ENCODE measurements at regions not wholly inside any gene's neighbourhood (a gene's known extent, or its start where the extent isn't known, plus 50 kb on each side); places are given as distances from the start of the nearest gene placed in this dataset.
A peak's percentile ranks its signal among the peaks of the same experiment; 100 is the strongest.

DNA sequence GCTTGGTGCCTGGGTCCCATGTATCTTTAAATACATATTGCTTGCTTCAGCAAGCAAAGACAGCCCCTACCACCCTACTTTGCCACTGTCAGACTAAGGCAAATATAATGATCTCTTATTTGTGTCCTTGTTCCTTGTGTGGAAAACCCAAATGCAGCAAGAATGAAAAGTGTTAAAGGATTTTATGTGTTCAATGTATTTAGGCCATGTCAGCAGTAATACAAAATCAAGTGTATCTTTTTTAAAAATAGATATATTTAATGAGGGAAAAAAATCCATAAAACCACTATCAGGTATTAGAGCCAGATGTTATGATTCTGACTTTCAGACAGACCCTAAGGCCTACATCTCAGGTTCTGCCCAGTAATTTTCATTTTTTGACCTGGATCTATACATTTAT lies 374.5 kb downstream of the SEC14L1 start:
- Mint-ChIP-seq H3K4me3 (no peak overlapping the region), H3K36me3 (ENCODE audit: low read depth) (peaks cover 3% of the 10 kb centered on the region), H3K4me1 (ENCODE audit: low read depth) (no peaks in the 10 kb centered on the region), H3K9me3 (ENCODE audit: insufficient read depth) (peaks cover 6% of the 10 kb centered on the region), H3K27me3 (ENCODE audit: low read depth) (peaks cover 8% of the 10 kb centered on the region), H3K27ac (no peak overlapping the region)
- ChIA-PET POLR2A (no interaction called here), CTCF (interaction anchor here (0.6 kb wide), 1 partner anchor 498 kb away, joined by 3 read pairs; no protein-coding TSS in a partner anchor)
- DNase-seq (no peak), ATAC-seq (no peak)

GRCh38 chr17:77516902-77517301 lies 376.1 kb downstream of the SEC14L1 start:
- H3K27me3 Mint-ChIP-seq (ENCODE audit: low read depth) = peaks cover 8% of the 10 kb centered on the region
- ChIA-PET CTCF (interaction anchor here (1.0 kb wide), 1 partner anchor 26 kb away, joined by 3 read pairs; no protein-coding TSS in a partner anchor), POLR2A (no interaction called here)
- no peak overlapping the region for H3K27ac Mint-ChIP-seq
- no peak overlapping the region for H3K4me3 Mint-ChIP-seq
- no peaks in the 10 kb centered on the region for H3K4me1 Mint-ChIP-seq (ENCODE audit: low read depth)
- DNase-seq (no peak), ATAC-seq (no peak)
- peaks cover under 1% of the 10 kb centered on the region for H3K36me3 Mint-ChIP-seq (ENCODE audit: low read depth)
- no peaks in the 10 kb centered on the region for H3K9me3 Mint-ChIP-seq (ENCODE audit: insufficient read depth)

DNA sequence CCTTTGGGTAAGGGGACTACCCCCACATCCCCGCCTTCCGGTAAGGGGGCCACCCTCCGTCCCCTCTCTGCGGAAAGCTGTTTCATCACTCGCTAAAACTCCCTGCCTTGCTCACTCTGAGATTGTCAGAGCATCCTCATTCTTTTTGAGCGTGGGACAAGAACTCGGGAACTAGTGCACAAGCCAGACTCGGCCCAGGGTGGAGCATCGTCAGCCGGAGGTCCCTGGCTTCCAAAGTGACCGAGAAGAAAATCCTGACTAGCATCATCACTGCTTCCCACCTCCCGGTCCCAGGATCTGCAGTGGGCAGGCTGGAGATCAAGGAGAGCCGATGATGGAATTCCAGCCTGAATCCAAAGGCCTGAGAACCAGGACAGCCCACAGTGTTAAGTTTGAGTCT lies 380.3 kb downstream of the SEC14L1 start:
- peaks cover 24% of the 10 kb centered on the region for H3K27me3 Mint-ChIP-seq (ENCODE audit: low read depth)
- no peak overlapping the region for H3K27ac Mint-ChIP-seq
- POLR2A ChIA-PET = interaction anchor here (0.6 kb wide), 1 partner anchor 458 kb away, joined by 3 read pairs; no protein-coding TSS in a partner anchor
- H3K36me3 Mint-ChIP-seq (ENCODE audit: low read depth) = no peaks in the 10 kb centered on the region
- CTCF ChIA-PET = no interaction called here
- H3K4me3 Mint-ChIP-seq = no peak overlapping the region
- H3K9me3 Mint-ChIP-seq (ENCODE audit: insufficient read depth) = no peaks in the 10 kb centered on the region
- no peak for ATAC-seq
- no peaks in the 10 kb centered on the region for H3K4me1 Mint-ChIP-seq (ENCODE audit: low read depth)
- DNase-seq = no peak

- ATAC-seq (no peak), DNase-seq (no peak)
- Mint-ChIP-seq H3K9me3 (ENCODE audit: insufficient read depth) (no peaks in the 10 kb centered on the region), H3K36me3 (ENCODE audit: low read depth) (no peaks in the 10 kb centered on the region), H3K27me3 (ENCODE audit: low read depth) (peaks cover 29% of the 10 kb centered on the region), H3K4me3 (no peak overlapping the region), H3K4me1 (ENCODE audit: low read depth) (peaks cover 3% of the 10 kb centered on the region), H3K27ac (no peak overlapping the region)
- POLR2A ChIA-PET = no interaction called here
- CTCF ChIA-PET = interaction anchor here (0.9 to 1.2 kb wide), 2 partner anchors 94 to 103 kb away, joined by 3 to 5 read pairs; no protein-coding TSS in a partner anchor
Observed at GRCh38 chr17:77523540-77523939, 382.8 kb downstream of the SEC14L1 start.

GRCh38 chr17:77526259-77526711 lies 385.5 kb downstream of the SEC14L1 start:
- POLR2A ChIA-PET = interaction anchor here (0.6 kb wide), 2 partner anchors 238 to 446 kb away, joined by 4 read pairs; no protein-coding TSS in a partner anchor
- Mint-ChIP-seq H3K4me3 (no peak overlapping the region), H3K27ac (no peak overlapping the region), H3K9me3 (ENCODE audit: insufficient read depth) (no peaks in the 10 kb centered on the region), H3K4me1 (ENCODE audit: low read depth) (peaks cover 3% of the 10 kb centered on the region), H3K36me3 (ENCODE audit: low read depth) (no peaks in the 10 kb centered on the region), H3K27me3 (ENCODE audit: low read depth) (peaks cover 40% of the 10 kb centered on the region)
- CTCF ChIA-PET = no interaction called here
- ATAC-seq = no peak
- DNase-seq = no peak

GRCh38 chr17:77526728-77527350 lies 386.1 kb downstream of the SEC14L1 start:
- H3K9me3 Mint-ChIP-seq (ENCODE audit: insufficient read depth) = no peaks in the 10 kb centered on the region

DNA sequence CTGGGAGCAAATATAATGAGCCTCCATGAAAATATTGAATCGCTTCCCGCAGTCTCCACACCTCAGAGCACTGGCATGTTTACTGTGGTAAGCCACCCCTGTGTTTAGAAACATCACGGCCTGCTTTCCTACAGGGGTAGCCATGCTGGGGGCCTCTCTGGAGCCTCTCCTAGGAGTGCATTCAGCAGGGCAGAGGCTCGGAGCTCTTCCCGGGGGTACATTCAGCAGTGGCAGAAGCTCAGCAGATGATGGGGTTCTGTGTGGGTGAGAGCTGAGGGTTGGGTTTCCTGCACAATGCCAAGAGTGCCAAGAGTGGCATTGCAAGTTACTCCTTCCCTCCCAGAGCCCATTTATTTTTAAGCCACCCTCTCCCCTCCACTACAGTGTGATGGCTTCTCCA lies 386.6 kb downstream of the SEC14L1 start:
- Mint-ChIP-seq H3K9me3 (ENCODE audit: insufficient read depth) (no peaks in the 10 kb centered on the region), H3K27ac (no peak overlapping the region), H3K27me3 (ENCODE audit: low read depth) (peaks cover 38% of the 10 kb centered on the region), H3K4me1 (ENCODE audit: low read depth) (peaks cover 3% of the 10 kb centered on the region), H3K36me3 (ENCODE audit: low read depth) (no peaks in the 10 kb centered on the region), H3K4me3 (no peak overlapping the region)
- ChIA-PET POLR2A (no interaction called here), CTCF (no interaction called here)
- ATAC-seq = no peak
- DNase-seq = no peak

More at GRCh38 chr17:77526728-77527350, 386.1 kb downstream of the SEC14L1 start:
- CTCF ChIA-PET = no interaction called here
- Mint-ChIP-seq H3K27me3 (ENCODE audit: low read depth) (peaks cover 40% of the 10 kb centered on the region), H3K4me3 (no peak overlapping the region), H3K27ac (no peak overlapping the region), H3K4me1 (ENCODE audit: low read depth) (peaks cover 3% of the 10 kb centered on the region), H3K36me3 (ENCODE audit: low read depth) (no peaks in the 10 kb centered on the region)
- DNase-seq (no peak), ATAC-seq (no peak)
- POLR2A ChIA-PET = interaction anchor here (0.6 kb wide), 2 partner anchors 239 to 445 kb away, joined by 4 read pairs; no protein-coding TSS in a partner anchor

DNA sequence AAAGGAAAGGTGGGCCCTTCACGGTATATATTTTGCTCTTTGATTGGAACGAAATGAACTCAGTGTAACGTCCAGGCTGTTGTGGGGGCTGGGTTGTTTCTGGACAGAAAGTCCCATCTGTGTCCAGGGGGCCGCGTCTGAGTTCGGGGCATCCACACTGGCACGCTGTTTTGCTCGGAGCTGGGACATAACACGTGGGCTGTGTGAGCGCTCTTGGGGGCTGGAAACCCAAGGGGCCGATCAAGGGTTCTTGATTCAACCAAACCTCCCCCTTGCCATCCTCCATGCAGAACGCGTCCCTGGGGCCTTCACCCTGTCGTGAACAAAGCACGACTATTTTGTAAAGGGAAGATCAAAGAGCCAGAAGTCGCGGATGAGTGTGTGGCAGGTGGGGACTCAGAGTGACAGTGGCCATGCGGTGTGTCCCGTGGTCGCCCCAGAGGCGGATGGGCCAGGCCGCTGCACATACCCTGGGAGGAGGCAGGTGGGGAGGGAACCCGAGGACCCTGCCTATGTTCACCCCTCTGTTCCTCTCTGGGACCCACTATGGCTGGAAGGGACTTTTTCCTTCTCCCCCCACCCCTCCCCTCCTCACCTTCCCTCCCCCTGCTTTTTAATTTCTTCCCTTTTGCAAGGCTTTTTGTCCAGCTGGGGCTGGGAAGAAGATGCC lies 387.2 kb downstream of the SEC14L1 start:
- ChIA-PET POLR2A (interaction anchor here (0.5 kb wide), 1 partner anchor 541 kb away, joined by 3 read pairs; no protein-coding TSS in a partner anchor), CTCF (interaction anchor here (1.2 kb wide), 1 partner anchor 14 kb away, joined by 3 read pairs; no protein-coding TSS in a partner anchor)
- DNase-seq = no peak
- no peaks in the 10 kb centered on the region for H3K9me3 Mint-ChIP-seq (ENCODE audit: insufficient read depth)
- no peak for ATAC-seq
- peak overlapping the region; percentile 16 for H3K4me3 Mint-ChIP-seq
- H3K4me1 Mint-ChIP-seq (ENCODE audit: low read depth) = peaks cover 3% of the 10 kb centered on the region
- H3K36me3 Mint-ChIP-seq (ENCODE audit: low read depth) = no peaks in the 10 kb centered on the region
- H3K27ac Mint-ChIP-seq = no peak overlapping the region
- H3K27me3 Mint-ChIP-seq (ENCODE audit: low read depth) = peaks cover 38% of the 10 kb centered on the region

- peak; percentile 67 for ATAC-seq
- ChIA-PET CTCF (interaction anchor here (0.7 to 1.2 kb wide), 2 partner anchors 14 to 16 kb away, joined by 3 read pairs; no protein-coding TSS in a partner anchor), POLR2A (interaction anchor here (0.5 kb wide), 1 partner anchor 540 kb away, joined by 3 read pairs; no protein-coding TSS in a partner anchor)
- Mint-ChIP-seq H3K36me3 (ENCODE audit: low read depth) (no peaks in the 10 kb centered on the region), H3K4me1 (ENCODE audit: low read depth) (peaks cover 3% of the 10 kb centered on the region), H3K27me3 (ENCODE audit: low read depth) (peaks cover 37% of the 10 kb centered on the region), H3K27ac (no peak overlapping the region), H3K9me3 (ENCODE audit: insufficient read depth) (no peaks in the 10 kb centered on the region), H3K4me3 (peak overlapping the region; percentile 43)
- DNase-seq = peak; percentile 36
Observed at GRCh38 chr17:77528516-77529327, 388.0 kb downstream of the SEC14L1 start.

GRCh38 chr17:77529328-77529650 lies 388.5 kb downstream of the SEC14L1 start:
- POLR2A ChIA-PET = no interaction called here
- Mint-ChIP-seq H3K36me3 (ENCODE audit: low read depth) (peaks cover 2% of the 10 kb centered on the region), H3K27ac (no peak overlapping the region), H3K4me1 (ENCODE audit: low read depth) (peaks cover 3% of the 10 kb centered on the region), H3K27me3 (ENCODE audit: low read depth) (peaks cover 35% of the 10 kb centered on the region), H3K4me3 (peak overlapping the region; percentile 43), H3K9me3 (ENCODE audit: insufficient read depth) (peaks cover 5% of the 10 kb centered on the region)
- DNase-seq (no peak), ATAC-seq (no peak)
- CTCF ChIA-PET = no interaction called here

- H3K27ac Mint-ChIP-seq = no peak overlapping the region
Observed at GRCh38 chr17:77530591-77530990, 389.8 kb downstream of the SEC14L1 start.

More at GRCh38 chr17:77530591-77530990, 389.8 kb downstream of the SEC14L1 start:
- Mint-ChIP-seq H3K27me3 (ENCODE audit: low read depth) (peaks cover 25% of the 10 kb centered on the region), H3K9me3 (ENCODE audit: insufficient read depth) (peaks cover 10% of the 10 kb centered on the region), H3K4me1 (ENCODE audit: low read depth) (peaks cover 11% of the 10 kb centered on the region), H3K4me3 (no peak overlapping the region), H3K36me3 (ENCODE audit: low read depth) (peaks cover 6% of the 10 kb centered on the region)
- ChIA-PET POLR2A (interaction anchor here (0.9 kb wide), 1 partner anchor 197 kb away, joined by 3 read pairs; no protein-coding TSS in a partner anchor), CTCF (no interaction called here)
- DNase-seq (no peak), ATAC-seq (no peak)

All from activated CD8-positive, alpha-beta T cell treated with anti-CD3 and anti-CD28 coated beads, Interleukin-2, amount 10 ng/mL, durations not matched to agents 7 days and 5 days (primary cell).